HG02973 (cell line): ENCODE measurements at regions not wholly inside any gene's neighbourhood (a gene's known extent, or its start where the extent isn't known, plus 50 kb on each side); places are given as distances from the start of the nearest gene placed in this dataset.
A peak's percentile ranks its signal among the peaks of the same experiment; 100 is the strongest.

ENCODE experiments used
- ATAC-seq: cut with Tn5 transposase; IDR thresholded peaks from one replicate; pipeline ENCODE4 v1.9.1; 2021; ENCODE audit warnings: moderate library complexity; ENCODE audit not compliant: unreplicated experiment

DNA sequence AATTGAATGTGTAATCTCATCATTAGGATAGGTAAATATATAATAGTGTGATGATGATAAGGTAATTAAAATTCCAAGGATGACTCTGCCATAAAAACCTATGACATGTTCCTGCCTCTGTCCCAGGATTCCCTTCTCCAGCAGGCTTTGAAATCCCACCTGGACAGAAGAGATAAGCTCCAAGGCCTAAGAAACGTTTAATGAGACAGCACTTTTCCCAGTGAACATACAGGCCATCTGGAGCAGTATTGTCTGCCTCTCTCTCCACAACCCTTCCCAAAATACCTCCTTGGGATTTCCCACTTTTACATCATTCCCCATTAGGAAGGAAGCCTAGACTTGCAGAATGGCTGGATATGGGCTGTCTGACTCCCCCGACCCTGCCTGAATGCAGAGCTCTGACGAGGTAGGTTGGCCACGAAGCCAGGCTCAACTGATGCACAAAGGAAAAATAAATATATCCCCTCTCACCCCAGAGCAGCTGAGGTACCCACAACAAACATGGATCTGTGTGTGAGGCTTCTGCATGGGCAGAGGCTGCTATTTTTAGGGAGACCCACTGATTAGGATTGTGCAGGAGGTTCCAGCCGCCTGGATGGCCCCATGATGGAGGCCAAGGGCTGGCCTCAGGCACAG, 71.0 kb downstream of the TMPRSS5 start:
- no peak for ATAC-seq

DNA sequence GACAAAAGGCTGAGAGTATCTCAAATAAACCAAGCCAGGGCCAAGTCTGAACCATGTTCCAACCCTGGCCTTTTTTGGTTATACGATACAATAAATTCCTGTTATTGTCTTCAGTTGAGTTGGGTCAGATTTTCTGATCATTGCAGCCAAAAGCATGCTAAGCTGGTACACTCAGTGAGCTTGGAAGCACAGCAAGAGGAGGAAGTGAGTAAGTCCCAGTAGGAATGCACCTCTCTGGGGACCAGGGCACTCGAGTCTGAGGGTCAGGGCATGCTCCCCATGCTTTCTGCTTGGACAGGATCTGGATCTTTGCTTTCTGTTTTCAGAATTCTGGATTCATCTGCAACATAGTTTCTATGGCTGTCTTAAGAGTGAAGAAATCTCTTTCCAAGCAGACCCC, 73.1 kb downstream of the TMPRSS5 start:
- ATAC-seq: no peak

- ATAC-seq: no peak
Measured at GRCh38 chr11:113629562-113629961, 76.5 kb downstream of the TMPRSS5 start.

- ATAC-seq: no peak
Measured at GRCh38 chr11:113628912-113629311, 77.2 kb downstream of the TMPRSS5 start.

DNA sequence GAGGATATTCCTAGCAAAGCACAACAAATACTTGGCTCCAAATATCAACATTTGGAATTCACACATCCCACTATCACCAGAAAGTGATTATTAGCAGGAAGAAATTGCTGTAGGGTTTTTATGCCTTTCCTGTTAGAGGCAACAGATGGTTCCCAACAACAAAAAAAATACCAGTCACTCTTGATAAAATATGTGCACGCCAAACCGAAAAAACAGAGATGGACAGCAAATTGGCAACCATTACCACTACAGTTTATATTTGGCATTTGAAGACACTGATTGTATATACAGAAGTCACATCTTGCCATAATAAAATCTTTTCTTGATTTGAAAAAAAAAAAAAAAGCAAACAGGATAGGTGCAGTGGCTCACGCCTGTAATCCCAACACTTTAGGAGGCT, 78.2 kb downstream of the TMPRSS5 start:
- no peak for ATAC-seq

DNA sequence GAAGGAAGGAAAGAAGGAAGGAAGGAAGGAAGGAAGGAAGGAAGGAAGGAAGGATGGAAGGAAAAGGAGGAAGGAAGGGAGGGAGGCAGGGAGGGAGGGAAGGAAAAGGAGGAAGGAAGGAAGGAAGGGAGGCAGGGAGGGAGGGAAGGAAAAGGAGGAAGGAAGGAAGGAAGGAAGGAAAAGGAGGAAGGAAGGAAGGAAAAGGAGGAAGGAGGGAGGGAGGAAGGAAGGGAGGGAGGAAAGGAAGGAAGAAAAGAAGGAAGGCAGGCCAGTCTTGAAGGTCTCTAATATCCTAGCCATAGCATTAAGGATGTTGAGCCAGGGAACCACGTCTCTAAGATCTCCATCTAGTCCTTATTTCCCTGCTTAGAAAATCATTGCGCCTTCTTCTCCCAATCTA, 78.8 kb downstream of the TMPRSS5 start:
- ATAC-seq: no peak

- no peak for ATAC-seq
Measured at GRCh38 chr11:113626736-113627135, 79.4 kb downstream of the TMPRSS5 start.

DNA sequence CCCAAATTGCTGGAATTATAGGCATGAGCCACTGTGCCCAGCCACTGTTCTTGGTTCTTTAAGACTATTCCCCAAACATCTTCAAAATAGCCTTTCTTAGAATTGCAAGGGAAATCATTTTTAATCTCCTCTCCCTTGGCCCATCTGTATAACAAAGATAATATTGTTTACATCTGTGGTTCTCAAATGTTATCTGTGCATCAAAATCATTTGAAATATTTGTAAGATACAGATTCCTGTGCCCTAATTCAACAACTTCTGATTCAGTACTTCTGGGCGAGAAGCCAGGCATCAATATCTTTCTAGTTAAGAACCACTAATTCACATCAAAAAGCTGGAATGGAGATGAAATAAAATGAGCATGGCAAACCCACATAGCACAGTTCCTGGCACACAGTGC, 83.0 kb downstream of the TMPRSS5 start:
- ATAC-seq: no peak

DNA sequence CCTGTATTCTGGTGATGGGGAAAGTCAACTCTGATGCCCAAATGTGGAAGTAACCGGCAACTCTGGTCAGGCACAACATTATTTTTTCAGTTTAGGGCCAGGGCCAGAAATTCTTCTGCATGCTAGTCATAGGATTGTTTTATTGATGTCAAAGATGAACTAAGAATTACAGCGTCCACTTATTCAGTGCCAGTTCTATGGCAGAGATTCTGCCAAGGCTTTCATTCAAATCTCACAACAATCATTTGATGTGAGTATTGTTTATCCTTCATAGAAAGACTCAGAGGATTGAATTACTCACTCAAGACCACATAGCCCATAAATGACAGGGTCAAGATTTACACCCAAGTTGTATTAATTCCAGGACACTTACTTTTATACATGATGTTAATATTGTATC, 87.7 kb downstream of the TMPRSS5 start:
- no peak for ATAC-seq

- ATAC-seq: no peak
Measured at GRCh38 chr11:113615773-113616172, 90.3 kb downstream of the TMPRSS5 start.

DNA sequence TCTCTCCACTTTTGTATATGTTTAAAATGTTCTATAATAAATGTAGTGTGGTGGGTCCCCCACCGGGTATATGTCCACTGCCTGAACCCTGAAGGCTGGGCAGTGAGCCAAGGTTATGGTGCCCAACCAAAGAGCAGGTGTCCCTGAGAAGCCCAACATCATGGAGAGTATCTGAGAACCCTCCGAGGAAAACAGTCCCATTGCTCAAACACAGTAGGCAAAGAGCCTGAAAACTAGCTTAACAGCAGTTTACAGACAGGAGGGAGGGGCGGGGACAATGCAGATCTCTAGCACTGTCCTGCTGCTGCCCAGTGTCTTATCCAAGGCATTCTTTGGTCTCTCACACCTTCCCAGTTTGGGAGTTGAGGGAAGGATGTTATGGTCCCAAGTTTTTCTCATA, 91.0 kb downstream of the TMPRSS5 start:
- no peak for ATAC-seq

DNA sequence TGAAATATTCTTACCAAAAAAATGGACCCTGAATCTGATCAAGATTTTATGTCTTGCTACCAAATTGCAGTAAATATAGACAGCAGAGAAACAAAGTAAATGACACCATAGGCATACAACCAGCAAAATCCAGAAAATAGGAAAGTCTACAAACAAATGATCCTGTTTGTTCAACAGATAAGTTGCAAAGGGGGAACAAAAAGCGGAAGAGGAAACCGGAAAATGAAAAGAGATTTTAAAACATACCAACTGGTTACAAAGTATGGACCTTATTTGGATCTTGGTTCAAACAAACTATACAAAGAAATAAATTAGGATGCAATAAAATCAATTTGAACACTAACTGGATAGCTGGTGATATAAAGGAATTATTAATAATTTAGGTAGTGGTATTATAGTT, 92.0 kb downstream of the TMPRSS5 start:
- no peak for ATAC-seq

- ATAC-seq: no peak
Measured at GRCh38 chr11:113613619-113614018, 92.5 kb downstream of the TMPRSS5 start.

DNA sequence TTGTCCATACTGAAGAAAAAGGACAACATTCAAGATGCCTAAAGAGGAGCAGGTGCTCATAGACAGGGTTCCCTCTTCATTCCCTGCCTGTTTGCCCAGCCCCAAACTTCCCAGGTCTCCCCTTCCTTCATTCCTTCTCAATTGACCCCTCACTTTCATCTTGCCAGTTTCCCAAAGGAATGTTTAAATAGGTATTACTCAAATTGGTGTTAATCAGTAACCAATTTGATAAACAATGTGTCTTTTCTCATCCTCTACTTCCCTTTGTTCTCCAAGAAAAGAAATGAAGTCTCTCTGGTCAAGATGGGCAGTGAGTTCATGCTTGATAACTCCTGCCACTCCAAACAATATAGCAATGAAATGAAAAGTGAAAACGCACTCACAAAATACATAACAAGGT, 101.9 kb downstream of the TMPRSS5 start:
- no peak for ATAC-seq

DNA sequence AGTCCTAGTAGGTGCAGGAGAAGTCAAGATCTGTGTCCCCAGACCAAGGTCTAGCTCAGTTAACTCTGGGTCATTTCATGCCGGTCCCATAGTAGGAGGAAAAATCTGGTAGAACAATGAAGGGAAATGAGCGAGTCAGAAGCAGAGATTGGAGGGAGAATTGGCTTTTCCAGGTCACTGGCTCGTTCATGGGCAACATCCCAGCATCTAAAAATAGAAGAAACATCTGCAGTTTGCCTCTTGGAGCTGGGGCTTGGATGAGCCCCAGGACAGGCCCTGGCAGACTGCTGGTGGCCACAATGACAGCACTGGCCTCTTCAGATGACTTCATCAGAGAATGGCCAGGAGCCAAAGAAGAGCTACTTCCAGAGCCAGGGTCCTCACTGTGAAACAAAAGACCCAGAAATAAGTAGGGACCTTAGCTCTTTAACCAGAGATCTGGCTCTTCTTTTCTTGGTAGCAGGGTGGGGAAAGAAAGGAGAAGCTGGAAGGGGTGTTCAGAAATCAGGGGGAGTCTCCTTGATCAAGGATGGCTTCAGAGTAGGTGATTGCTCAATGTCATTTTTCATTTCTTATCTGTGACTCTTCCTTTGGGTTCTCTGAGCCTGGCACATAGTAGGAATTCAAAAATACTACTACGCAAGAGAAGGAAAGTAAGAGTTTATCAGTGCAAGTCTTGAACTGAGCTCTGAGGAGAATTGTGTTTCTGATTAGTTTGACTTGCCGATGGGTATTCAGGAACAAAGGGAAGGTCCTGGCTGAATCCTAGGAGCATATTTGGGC, 102.6 kb downstream of the TMPRSS5 start:
- no peak for ATAC-seq

DNA sequence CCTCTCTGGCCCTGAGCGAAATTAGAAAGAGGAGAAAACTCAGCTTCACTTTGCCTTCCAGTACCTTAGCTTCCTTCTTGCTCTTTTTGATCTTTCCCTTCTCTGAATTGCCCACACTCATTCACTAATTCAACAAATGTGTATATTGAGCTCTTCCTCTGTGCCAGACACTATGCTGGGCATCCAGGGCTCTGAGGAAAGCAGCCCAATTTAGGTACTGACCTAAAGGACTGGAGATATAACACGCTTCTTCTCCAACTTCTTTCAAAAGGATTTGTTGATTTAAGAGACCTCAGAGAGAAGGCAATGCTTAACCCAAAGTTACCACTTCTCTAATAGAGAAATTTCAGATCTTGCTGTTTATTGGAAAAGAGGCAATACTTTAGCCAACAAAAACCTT, 103.6 kb downstream of the TMPRSS5 start:
- ATAC-seq: no peak

- ATAC-seq: no peak
Measured at GRCh38 chr11:113596658-113597057, 109.5 kb downstream of the TMPRSS5 start.

GRCh38 chr11:113595810-113596594, 110.1 kb downstream of the TMPRSS5 start:
- ATAC-seq: no peak

- ATAC-seq: peak; percentile 77
Measured at GRCh38 chr11:113593698-113594308, 112.3 kb downstream of the TMPRSS5 start.

DNA sequence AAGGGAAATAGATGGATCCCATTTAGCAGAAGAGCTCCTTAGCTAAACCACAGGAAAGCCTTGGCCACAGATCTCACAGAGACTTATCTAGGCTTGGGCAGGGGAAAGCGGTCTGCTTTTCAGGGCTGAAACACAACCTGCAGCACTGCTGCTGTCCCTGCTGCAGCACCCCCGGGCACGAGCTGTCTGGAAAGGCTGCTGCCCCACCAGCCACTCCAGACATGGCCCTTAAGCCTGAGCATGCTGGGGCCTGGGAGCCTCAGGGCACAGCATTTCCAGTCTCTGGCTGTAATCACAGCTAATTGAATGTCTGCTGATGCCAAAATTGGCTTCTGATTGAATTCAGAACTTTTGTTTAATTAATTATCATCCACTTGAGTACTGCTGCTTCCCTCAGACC, 115.0 kb downstream of the TMPRSS5 start:
- no peak for ATAC-seq

GRCh38 chr11:113587308-113587739, 112.1 kb upstream of the DRD2 start:
- no peak for ATAC-seq
